NB4 (cell line): ENCODE measurements at regions not wholly inside any gene's neighbourhood (a gene's known extent, or its start where the extent isn't known, plus 50 kb on each side); places are given as distances from the start of the nearest gene placed in this dataset.

ENCODE experiments used
- CTCF ChIP-seq: IDR thresholded peaks from one replicate; pipeline ENCODE4 v1.5.1; 2012; ENCODE audit warnings: low read depth, low read length
- POLR2A ChIP-seq: IDR thresholded peaks from 2 replicates; pipeline ENCODE4 v1.6.1; 2011; ENCODE audit warnings: mild to moderate bottlenecking; ENCODE audit not compliant: insufficient read length; ENCODE audit errors: extremely low read depth

- no peak for TF ChIP-seq CTCF
- no peak for TF ChIP-seq POLR2A
Observed at GRCh38 chr14:31967669-31967975, 109.5 kb upstream of the ARHGAP5 start.
